C4-2B (cell line): ENCODE measurements at regions not wholly inside any gene's neighbourhood (a gene's known extent, or its start where the extent isn't known, plus 50 kb on each side); places are given as distances from the start of the nearest gene placed in this dataset.

ENCODE experiments used
- H3K27ac ChIP-seq: fragments of 450-650 bp; 2 replicates; pipeline ENCODE4 v1.5.1; 2017
- ZFX ChIP-seq: fragments of 450-650 bp; IDR thresholded peaks from 2 replicates; pipeline ENCODE4 v1.6.1; 2017
- TF ChIP-seq, protein P1 (sequence below): fragments of 450-650 bp; conservative IDR thresholded peaks from 2 replicates; pipeline ENCODE4 v1.5.1; 2017; ENCODE audit warnings: mild to moderate bottlenecking

DNA sequence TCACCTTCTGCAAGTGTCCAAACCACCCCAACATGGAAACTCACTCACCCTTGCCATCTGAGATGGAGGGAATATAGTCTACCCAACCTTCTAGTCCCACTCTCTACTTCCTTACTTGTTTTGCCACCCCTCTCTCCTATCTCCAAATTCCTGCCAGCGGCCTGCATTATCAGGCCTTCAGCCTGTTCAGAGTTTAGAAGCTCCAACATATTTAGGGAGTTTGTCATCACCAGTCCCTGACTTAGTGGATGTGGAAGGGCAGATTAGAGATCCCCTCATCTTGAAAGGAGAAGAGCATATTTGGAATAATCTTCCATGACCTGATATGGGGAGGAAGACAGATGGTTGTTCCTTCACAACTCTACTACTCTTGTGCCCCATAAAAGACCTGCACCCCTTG is 281.4 kb upstream of the MAP3K7 start:
- TF ChIP-seq ZFX: no peak
- TF ChIP-seq, protein P1, sequence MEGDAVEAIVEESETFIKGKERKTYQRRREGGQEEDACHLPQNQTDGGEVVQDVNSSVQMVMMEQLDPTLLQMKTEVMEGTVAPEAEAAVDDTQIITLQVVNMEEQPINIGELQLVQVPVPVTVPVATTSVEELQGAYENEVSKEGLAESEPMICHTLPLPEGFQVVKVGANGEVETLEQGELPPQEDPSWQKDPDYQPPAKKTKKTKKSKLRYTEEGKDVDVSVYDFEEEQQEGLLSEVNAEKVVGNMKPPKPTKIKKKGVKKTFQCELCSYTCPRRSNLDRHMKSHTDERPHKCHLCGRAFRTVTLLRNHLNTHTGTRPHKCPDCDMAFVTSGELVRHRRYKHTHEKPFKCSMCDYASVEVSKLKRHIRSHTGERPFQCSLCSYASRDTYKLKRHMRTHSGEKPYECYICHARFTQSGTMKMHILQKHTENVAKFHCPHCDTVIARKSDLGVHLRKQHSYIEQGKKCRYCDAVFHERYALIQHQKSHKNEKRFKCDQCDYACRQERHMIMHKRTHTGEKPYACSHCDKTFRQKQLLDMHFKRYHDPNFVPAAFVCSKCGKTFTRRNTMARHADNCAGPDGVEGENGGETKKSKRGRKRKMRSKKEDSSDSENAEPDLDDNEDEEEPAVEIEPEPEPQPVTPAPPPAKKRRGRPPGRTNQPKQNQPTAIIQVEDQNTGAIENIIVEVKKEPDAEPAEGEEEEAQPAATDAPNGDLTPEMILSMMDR: no peak
- no peak overlapping the region for H3K27ac ChIP-seq

DNA sequence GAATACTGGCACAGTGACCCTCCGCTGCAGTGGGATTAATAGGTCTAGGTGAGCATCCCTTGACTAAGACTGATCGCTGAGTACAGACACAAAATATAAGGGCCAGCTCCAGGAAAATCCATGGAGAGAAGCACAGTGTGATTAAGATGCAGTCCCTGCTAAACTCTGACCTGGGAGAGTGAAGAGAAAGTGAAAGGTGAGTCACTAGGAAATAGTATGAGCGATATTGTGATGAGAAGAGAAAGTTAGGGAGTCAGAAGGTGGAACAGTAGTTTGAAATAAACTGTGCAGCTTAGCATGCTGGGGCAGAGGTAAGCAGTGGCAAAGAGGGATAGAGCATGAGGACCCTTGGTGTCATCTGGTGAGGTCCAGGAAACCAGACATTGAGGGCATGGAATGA is 278.6 kb upstream of the MAP3K7 start:
- no peak overlapping the region for H3K27ac ChIP-seq
- no peak for TF ChIP-seq ZFX
- TF ChIP-seq, protein P1: no peak

DNA sequence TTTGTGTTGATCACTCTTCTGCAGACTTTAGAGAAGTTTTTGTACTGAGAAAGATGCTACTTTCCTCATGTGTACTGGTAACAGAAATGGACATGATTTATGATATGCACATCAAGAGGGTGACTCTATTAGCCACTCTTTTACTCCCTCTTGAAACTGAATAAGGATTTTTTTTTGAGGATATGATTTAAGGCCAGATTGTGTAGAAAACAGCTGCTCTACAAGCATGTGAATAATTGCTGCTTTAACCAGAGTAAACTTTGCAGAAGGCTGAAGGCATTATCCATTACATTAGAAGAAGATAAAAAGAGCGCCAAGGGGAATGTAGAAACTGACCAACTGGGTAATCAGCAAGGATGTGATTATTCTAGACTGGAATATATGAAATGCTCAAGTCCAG is 276.2 kb upstream of the MAP3K7 start:
- H3K27ac ChIP-seq: no peak overlapping the region
- TF ChIP-seq, protein P1: no peak
- TF ChIP-seq ZFX: no peak

DNA sequence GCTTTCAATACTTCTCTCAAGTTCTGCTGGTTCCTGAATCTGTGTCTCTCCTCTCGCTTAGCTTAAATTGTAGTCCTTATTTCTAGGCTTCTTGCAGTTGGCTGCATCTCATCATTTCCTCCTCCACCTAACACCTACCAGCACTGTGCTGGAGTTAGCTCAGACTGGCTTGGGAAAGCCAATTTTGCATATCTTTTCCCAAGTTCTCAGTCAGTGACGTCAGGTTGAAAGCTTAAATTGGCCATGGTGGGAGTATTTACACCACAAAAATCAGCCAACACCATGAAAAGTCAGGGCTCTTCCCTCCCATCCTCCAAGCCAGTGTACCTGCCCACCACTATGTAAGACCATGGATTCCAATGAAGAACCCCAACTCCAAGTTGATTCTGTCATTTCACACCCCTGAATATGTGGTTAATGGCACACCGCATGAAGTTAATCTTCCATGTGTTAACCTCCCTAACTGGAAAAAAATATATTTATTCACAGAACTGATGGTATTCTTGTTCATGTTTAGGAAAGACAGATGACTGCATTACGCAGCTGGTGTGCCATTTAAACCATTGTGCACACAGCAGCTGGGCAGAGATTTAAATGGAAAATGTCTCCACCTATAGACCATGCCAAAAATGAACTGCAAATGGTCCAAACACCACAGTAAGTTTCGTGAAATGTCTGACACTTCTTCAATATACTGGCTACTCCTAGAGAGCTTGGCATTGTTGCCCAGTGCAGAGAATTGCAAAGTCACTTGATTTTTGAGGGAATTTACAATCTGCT is 274.1 kb upstream of the MAP3K7 start:
- TF ChIP-seq, protein P1: peak; percentile 9; the same call in 1 of the 2 replicates
- no peak for TF ChIP-seq ZFX
- no peak overlapping the region for H3K27ac ChIP-seq

DNA sequence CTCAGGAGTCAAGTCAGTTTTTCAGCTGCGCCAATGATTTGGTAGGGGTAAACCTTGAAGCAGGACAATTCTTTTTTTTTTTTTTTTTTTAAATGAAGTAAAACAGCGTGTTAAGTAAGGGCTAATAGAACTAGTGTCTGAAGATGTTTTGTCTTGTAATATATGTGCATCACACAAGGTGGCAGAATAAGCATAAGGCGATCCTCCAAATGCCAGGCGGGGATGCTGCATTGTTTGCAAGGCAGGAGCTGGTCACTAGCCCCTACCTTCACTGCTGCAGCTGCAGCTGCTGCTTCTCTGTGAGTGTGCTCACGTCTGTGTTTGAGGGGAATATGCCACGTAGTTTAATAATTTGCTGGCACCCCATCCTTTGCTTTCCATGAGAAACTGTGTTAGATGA is 272.7 kb upstream of the MAP3K7 start:
- no peak for TF ChIP-seq ZFX
- TF ChIP-seq, protein P1: no peak
- no peak overlapping the region for H3K27ac ChIP-seq

DNA sequence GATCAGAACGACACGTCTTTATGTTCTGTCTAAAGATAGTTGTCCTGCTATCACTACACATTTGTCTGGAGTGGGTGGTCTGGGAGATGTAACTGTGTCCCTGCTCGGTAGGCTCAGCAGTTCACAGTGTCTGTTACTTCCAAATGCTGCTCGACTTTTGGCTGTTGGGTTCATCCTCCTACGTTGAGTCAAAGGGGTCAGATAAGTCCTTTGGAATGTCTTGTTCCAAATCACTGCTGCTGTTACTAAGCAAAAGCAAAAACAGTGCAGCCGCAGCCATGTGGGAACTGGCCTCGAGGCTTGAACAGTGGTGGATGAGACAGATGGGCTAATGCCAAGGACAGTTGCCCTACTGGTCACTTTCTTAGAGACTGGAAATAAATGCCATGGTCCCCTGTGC is 272.2 kb upstream of the MAP3K7 start:
- no peak overlapping the region for H3K27ac ChIP-seq

DNA sequence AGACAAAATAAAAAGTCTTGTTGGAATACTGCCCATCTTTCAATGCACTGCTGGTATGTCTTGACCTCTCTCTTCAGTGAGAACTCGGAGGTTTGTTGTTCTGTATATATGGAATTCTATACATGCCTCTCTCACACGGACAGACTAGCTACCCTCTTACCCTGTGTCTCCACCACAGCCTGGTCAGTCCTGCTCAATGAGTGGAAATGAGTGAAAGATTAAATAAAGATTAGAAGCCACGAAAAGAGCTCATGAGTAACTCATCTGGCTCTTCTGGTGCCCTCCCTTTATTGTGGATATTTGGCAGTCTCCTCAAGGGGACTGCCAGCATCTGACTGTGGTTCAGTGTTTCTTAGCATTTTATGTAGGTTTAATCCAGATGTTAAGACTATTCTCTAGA is 262.8 kb upstream of the MAP3K7 start:
- TF ChIP-seq ZFX: no peak
- TF ChIP-seq, protein P1: no peak

More for the DNA sequence above, 272.2 kb upstream of the MAP3K7 start:
- TF ChIP-seq, protein P1: no peak
- TF ChIP-seq ZFX: no peak

More for the DNA sequence above, 262.8 kb upstream of the MAP3K7 start:
- no peak overlapping the region for H3K27ac ChIP-seq
